Astrocyte (in vitro differentiated cells and primary cell): ENCODE measurements at regions not wholly inside any gene's neighbourhood (a gene's known extent, or its start where the extent isn't known, plus 50 kb on each side); places are given as distances from the start of the nearest gene placed in this dataset.

Source experiments
- DNase-seq: peaks from one replicate; pipeline ENCODE4 v3.0.0-alpha.2; 2010; ENCODE audit warnings: low read depth
- FAIRE-seq: peaks from 2 replicates; lab custom pipeline; 2011; peaks lifted over from hg19 to GRCh38; lab: Jason Lieb, UNC
- H2AFZ ChIP-seq: 2 replicates; pipeline ENCODE4 v1.6.0; 2012; ENCODE audit warnings: low read depth, low read length, inconsistent platforms
- H3K27ac ChIP-seq: 2 replicates; pipeline ENCODE4 v1.5.1; 2011; ENCODE audit warnings: low read depth, low read length, inconsistent platforms
- H3K27me3 ChIP-seq: 2 replicates; pipeline ENCODE4 v1.6.0; 2011; ENCODE audit warnings: low read length, inconsistent platforms; ENCODE audit not compliant: insufficient read depth
- H3K36me3 ChIP-seq: 2 replicates; pipeline ENCODE4 v1.5.1; 2011; ENCODE audit warnings: low read length, inconsistent platforms; ENCODE audit not compliant: insufficient read depth
- H3K4me1 ChIP-seq: 2 replicates; pipeline ENCODE4 v1.5.1; 2011; ENCODE audit warnings: low read length, inconsistent platforms; ENCODE audit not compliant: insufficient read depth
- H3K4me2 ChIP-seq: 2 replicates; pipeline ENCODE4 v1.6.0; 2012; ENCODE audit warnings: low read length, inconsistent platforms
- H3K4me3 ChIP-seq: 2 replicates; pipeline ENCODE4 v1.5.1; 2011; ENCODE audit warnings: low read depth, mild to moderate bottlenecking, low read length, inconsistent platforms; ENCODE audit not compliant: insufficient read depth
- H3K79me2 ChIP-seq: 2 replicates; pipeline ENCODE4 v1.6.0; 2012; ENCODE audit warnings: mild to moderate bottlenecking, low read length, inconsistent platforms; ENCODE audit not compliant: insufficient read depth
- H3K9ac ChIP-seq: 2 replicates; pipeline ENCODE4 v1.6.0; 2012; ENCODE audit warnings: mild to moderate bottlenecking, low read length, inconsistent platforms
- H3K9me3 ChIP-seq: 2 replicates; pipeline ENCODE4 v1.5.1; 2012; ENCODE audit warnings: low read depth, mild to moderate bottlenecking, low read length, inconsistent platforms; ENCODE audit not compliant: insufficient read depth
- H4K20me1 ChIP-seq: 2 replicates; pipeline ENCODE4 v1.6.0; 2012; ENCODE audit warnings: low read length, inconsistent platforms; ENCODE audit not compliant: insufficient read depth
- H3K27ac Mint-ChIP-seq: one replicate; pipeline ENCODE4 v1.8.0; 2021; ENCODE audit warnings: mild to moderate bottlenecking, mixed read lengths; ENCODE audit not compliant: unreplicated experiment
- H3K27me3 Mint-ChIP-seq: one replicate; pipeline ENCODE4 v1.8.0; 2021; ENCODE audit warnings: low read depth, mixed read lengths; ENCODE audit not compliant: unreplicated experiment
- H3K36me3 Mint-ChIP-seq: one replicate; pipeline ENCODE4 v1.8.0; 2021; ENCODE audit warnings: low read depth, mixed read lengths; ENCODE audit not compliant: unreplicated experiment
- H3K4me1 Mint-ChIP-seq: one replicate; pipeline ENCODE4 v1.8.0; 2021; ENCODE audit warnings: low read depth, mixed read lengths; ENCODE audit not compliant: unreplicated experiment
- H3K4me3 Mint-ChIP-seq: one replicate; pipeline ENCODE4 v1.8.0; 2021; ENCODE audit warnings: mild to moderate bottlenecking, moderate library complexity, mixed read lengths; ENCODE audit not compliant: unreplicated experiment
- H3K9me3 Mint-ChIP-seq: one replicate; pipeline ENCODE4 v1.8.0; 2021; ENCODE audit warnings: mild to moderate bottlenecking, mixed read lengths; ENCODE audit not compliant: unreplicated experiment
- EZH2 ChIP-seq: IDR thresholded peaks from 2 replicates; pipeline ENCODE4 v1.6.1; 2012; ENCODE audit warnings: mild to moderate bottlenecking, low read length, inconsistent platforms; ENCODE audit not compliant: insufficient read depth
- TF ChIP-seq, protein P1 (sequence below): IDR thresholded peaks from 2 replicates; pipeline ENCODE4 v1.5.1; 2011; ENCODE audit warnings: low read depth, mild to moderate bottlenecking, inconsistent platforms, low read length, moderate library complexity; ENCODE audit not compliant: insufficient read depth

- Histone ChIP-seq H3K4me3 (no peak overlapping the region), H3K27ac (no peak overlapping the region), H3K27me3 (no peaks in the 10 kb centered on the region), H2AFZ (peak overlapping the region; percentile 9), H3K36me3 (no peaks in the 10 kb centered on the region), H3K4me2 (no peak overlapping the region), H3K4me1 (no peaks in the 10 kb centered on the region), H3K9me3 (no peaks in the 10 kb centered on the region), H3K79me2 (no peaks in the 10 kb centered on the region), H3K9ac (no peak overlapping the region), H4K20me1 (no peaks in the 10 kb centered on the region)
- DNase-seq (no peak), FAIRE-seq (no peak)
- Mint-ChIP-seq H3K4me3 (no peak overlapping the region), H3K36me3 (no peaks in the 10 kb centered on the region), H3K27ac (no peak overlapping the region), H3K4me1 (no peaks in the 10 kb centered on the region), H3K27me3 (no peaks in the 10 kb centered on the region), H3K9me3 (peaks cover 3% of the 10 kb centered on the region)
- TF ChIP-seq, protein P1, sequence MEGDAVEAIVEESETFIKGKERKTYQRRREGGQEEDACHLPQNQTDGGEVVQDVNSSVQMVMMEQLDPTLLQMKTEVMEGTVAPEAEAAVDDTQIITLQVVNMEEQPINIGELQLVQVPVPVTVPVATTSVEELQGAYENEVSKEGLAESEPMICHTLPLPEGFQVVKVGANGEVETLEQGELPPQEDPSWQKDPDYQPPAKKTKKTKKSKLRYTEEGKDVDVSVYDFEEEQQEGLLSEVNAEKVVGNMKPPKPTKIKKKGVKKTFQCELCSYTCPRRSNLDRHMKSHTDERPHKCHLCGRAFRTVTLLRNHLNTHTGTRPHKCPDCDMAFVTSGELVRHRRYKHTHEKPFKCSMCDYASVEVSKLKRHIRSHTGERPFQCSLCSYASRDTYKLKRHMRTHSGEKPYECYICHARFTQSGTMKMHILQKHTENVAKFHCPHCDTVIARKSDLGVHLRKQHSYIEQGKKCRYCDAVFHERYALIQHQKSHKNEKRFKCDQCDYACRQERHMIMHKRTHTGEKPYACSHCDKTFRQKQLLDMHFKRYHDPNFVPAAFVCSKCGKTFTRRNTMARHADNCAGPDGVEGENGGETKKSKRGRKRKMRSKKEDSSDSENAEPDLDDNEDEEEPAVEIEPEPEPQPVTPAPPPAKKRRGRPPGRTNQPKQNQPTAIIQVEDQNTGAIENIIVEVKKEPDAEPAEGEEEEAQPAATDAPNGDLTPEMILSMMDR, result peak; percentile 40
- TF ChIP-seq EZH2, result no peak
Measured at GRCh38 chr16:64051824-64052223, 1070.0 kb downstream of the CDH11 start.

DNA sequence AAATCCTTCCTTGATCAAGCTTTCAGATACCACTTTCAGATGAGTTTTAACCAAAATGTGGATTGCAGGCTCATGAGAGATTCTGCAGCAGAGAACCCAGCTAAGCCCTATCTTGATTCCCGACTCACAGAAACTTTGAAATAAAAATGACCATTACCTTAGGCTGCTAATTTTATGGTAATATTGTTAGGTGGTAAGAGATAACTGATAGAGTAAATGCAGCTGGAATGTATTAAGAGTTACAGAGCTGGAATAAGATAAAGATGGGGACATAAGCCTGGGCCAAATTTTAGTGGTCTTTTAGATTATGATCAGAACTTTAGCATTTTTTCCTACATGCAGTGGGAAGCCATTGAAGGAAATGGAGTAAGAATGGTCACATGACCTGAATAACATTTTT is 1074.0 kb downstream of the CDH11 start:
- Histone ChIP-seq H2AFZ (no peak overlapping the region), H3K79me2 (no peaks in the 10 kb centered on the region), H3K9me3 (no peaks in the 10 kb centered on the region), H3K27me3 (no peaks in the 10 kb centered on the region), H4K20me1 (no peaks in the 10 kb centered on the region), H3K4me1 (no peaks in the 10 kb centered on the region), H3K9ac (no peak overlapping the region), H3K4me2 (no peak overlapping the region), H3K27ac (no peak overlapping the region), H3K4me3 (no peak overlapping the region), H3K36me3 (no peaks in the 10 kb centered on the region)
- no peak for DNase-seq
- no peak for FAIRE-seq
- no peak overlapping the region for H3K27ac Mint-ChIP-seq
- no peaks in the 10 kb centered on the region for H3K36me3 Mint-ChIP-seq
- H3K27me3 Mint-ChIP-seq, result no peaks in the 10 kb centered on the region
- TF ChIP-seq, protein P1, result no peak
- no peak for TF ChIP-seq EZH2
- no peak overlapping the region for H3K4me3 Mint-ChIP-seq
- H3K4me1 Mint-ChIP-seq, result no peaks in the 10 kb centered on the region
- peaks cover 1% of the 10 kb centered on the region for H3K9me3 Mint-ChIP-seq

- H3K27me3 Mint-ChIP-seq, result no peaks in the 10 kb centered on the region
- H2AFZ ChIP-seq, result no peak overlapping the region
- no peaks in the 10 kb centered on the region for H3K4me1 Mint-ChIP-seq
- H3K36me3 ChIP-seq, result no peaks in the 10 kb centered on the region
- H3K27me3 ChIP-seq, result no peaks in the 10 kb centered on the region
- H3K4me3 Mint-ChIP-seq, result no peak overlapping the region
- no peaks in the 10 kb centered on the region for H3K4me1 ChIP-seq
- no peak overlapping the region for H3K9ac ChIP-seq
- no peaks in the 10 kb centered on the region for H3K79me2 ChIP-seq
- no peak overlapping the region for H3K4me3 ChIP-seq
- no peaks in the 10 kb centered on the region for H3K36me3 Mint-ChIP-seq
- FAIRE-seq (no peak), DNase-seq (no peak)
- peaks cover 1% of the 10 kb centered on the region for H3K9me3 Mint-ChIP-seq
- no peak overlapping the region for H3K4me2 ChIP-seq
- no peaks in the 10 kb centered on the region for H3K9me3 ChIP-seq
- H4K20me1 ChIP-seq, result no peaks in the 10 kb centered on the region
- no peak overlapping the region for H3K27ac Mint-ChIP-seq
- no peak for TF ChIP-seq EZH2
- TF ChIP-seq, protein P1, result no peak
- no peak overlapping the region for H3K27ac ChIP-seq
Measured at GRCh38 chr16:64047207-64047606, 1074.7 kb downstream of the CDH11 start.
